ENCODE measurements at regions not wholly inside any gene's neighbourhood (a gene's known extent, or its start where the extent isn't known, plus 50 kb on each side); places are given as distances from the start of the nearest gene placed in this dataset.
"Not testable (repeated sequence)": the region's sequence is repeated elsewhere in the genome, so short reads cannot be mapped to it uniquely, and the experiment has no call there.

DNA sequence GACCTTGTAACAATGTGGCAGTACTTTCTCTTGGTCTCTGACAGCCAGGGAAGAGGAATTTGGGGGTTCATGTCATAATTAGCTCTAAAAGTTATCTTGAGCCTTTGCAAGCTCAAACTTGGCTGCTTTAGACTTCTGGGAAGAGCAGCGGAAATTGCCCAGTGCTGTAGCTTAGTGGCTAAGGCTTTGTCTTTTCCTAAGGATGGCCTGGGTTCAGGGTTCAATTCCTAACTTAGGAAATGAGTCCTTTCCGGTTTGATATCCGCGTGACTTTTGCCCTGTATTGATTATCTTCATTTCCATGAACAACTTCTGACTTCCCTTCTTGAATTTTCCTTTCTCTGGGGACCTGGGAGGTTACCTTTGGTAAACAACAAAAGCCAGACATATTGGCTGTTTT, 961.0 kb downstream of the CNTNAP5 start:
- Histone ChIP-seq H3K4me2 (ENCODE audit: low read length, poor library complexity, severe bottlenecking) (no peak overlapping the region), H3K4me3 (ENCODE audit: insufficient read depth in 1 of 2, low read depth in 1 of 2, low read length in 2 of 2) (no peak overlapping the region), H3K23ac (ENCODE audit: low read length in 2 of 2) (no peak overlapping the region), H2BK15ac (ENCODE audit: low read depth, poor library complexity, severe bottlenecking) (no peak overlapping the region), H3K9me3 (ENCODE audit: control insufficient read depth, low read length) (no peaks in the 10 kb centered on the region), H3K14ac (ENCODE audit: low read length in 2 of 2) (no peak overlapping the region), H2AFZ (ENCODE audit: low read depth, low read length) (no peak overlapping the region), H3K18ac (ENCODE audit: low read depth in 1 of 2, low read length in 2 of 2) (no peak overlapping the region), H4K91ac (ENCODE audit: low read length) (no peak overlapping the region), H3K27ac (ENCODE audit: low read length, poor library complexity, severe bottlenecking) (no peak overlapping the region), H3K4ac (ENCODE audit: low read depth in 1 of 2, low read length in 2 of 2) (no peak overlapping the region), H3K27me3 (ENCODE audit: control insufficient read depth in 1 of 2, insufficient read depth in 1 of 2, low read length in 2 of 2) (no peaks in the 10 kb centered on the region), H2AK5ac (ENCODE audit: low read length, severe bottlenecking) (no peak overlapping the region), H2BK12ac (ENCODE audit: low read length in 2 of 2) (no peak overlapping the region), H4K8ac (ENCODE audit: low read length) (no peak overlapping the region), H3K36me3 (ENCODE audit: control insufficient read depth in 1 of 2, insufficient read depth in 2 of 2, low read depth in 1 of 2, low read length in 2 of 2) (no peaks in the 10 kb centered on the region), H3K9ac (ENCODE audit: low read length) (peak overlapping the region; percentile 20), H2BK120ac (ENCODE audit: low read depth, low read length) (no peak overlapping the region), H3K4me1 (ENCODE audit: control insufficient read depth, insufficient read depth, low read depth, low read length) (peaks cover 4% of the 10 kb centered on the region), H2BK5ac (ENCODE audit: low read depth, low read length, poor library complexity, severe bottlenecking) (no peak overlapping the region), H3K79me1 (replicated peaks; ENCODE audit: low read length, poor library complexity, severe bottlenecking) (no peaks in the 10 kb centered on the region)
- WGBS = 69% methylated on average over 4 of the region's 4 CpGs
- DNase-seq = no peak

DNA sequence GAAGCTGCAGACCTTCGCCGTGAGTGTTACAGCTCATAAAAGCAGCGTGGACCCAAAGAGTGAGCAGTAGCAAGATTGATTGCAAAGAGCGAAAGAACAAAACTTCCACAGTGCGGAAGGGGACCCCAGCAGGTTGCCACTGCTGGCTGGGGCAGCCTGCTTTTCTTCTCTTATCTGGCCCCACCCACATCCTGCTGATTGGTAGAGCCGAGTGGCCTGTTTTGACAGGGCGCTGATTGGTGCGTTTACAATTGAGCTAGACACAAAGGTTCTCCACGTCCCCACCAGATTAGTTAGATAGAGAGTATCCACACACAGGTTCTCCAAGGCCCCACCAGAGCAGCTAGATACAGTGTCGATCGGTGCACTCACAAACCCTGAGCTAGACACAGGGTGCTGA, 961.8 kb downstream of the CNTNAP5 start:
- H3K9ac ChIP-seq (ENCODE audit: low read length); H2BK15ac ChIP-seq (ENCODE audit: low read depth, poor library complexity, severe bottlenecking); H2AFZ ChIP-seq (ENCODE audit: low read depth, low read length); H3K4me2 ChIP-seq (ENCODE audit: low read length, poor library complexity, severe bottlenecking); DNase-seq; H4K8ac ChIP-seq (ENCODE audit: low read length); H3K27ac ChIP-seq (ENCODE audit: low read length, poor library complexity, severe bottlenecking); H2BK12ac ChIP-seq (ENCODE audit: low read length in 2 of 2); H3K27me3 ChIP-seq (ENCODE audit: control insufficient read depth in 1 of 2, insufficient read depth in 1 of 2, low read length in 2 of 2); H3K23ac ChIP-seq (ENCODE audit: low read length in 2 of 2); H2BK120ac ChIP-seq (ENCODE audit: low read depth, low read length); H3K4ac ChIP-seq (ENCODE audit: low read depth in 1 of 2, low read length in 2 of 2); H3K79me1 ChIP-seq (replicated peaks; ENCODE audit: low read length, poor library complexity, severe bottlenecking); H3K4me3 ChIP-seq (ENCODE audit: insufficient read depth in 1 of 2, low read depth in 1 of 2, low read length in 2 of 2); H3K36me3 ChIP-seq (ENCODE audit: control insufficient read depth in 1 of 2, insufficient read depth in 2 of 2, low read depth in 1 of 2, low read length in 2 of 2); H2BK5ac ChIP-seq (ENCODE audit: low read depth, low read length, poor library complexity, severe bottlenecking); H4K91ac ChIP-seq (ENCODE audit: low read length); H3K9me3 ChIP-seq (ENCODE audit: control insufficient read depth, low read length); H3K14ac ChIP-seq (ENCODE audit: low read length in 2 of 2); H2AK5ac ChIP-seq (ENCODE audit: low read length, severe bottlenecking); H3K4me1 ChIP-seq (ENCODE audit: control insufficient read depth, insufficient read depth, low read depth, low read length); H3K18ac ChIP-seq (ENCODE audit: low read depth in 1 of 2, low read length in 2 of 2): not testable (repeated sequence)
- 98% methylated on average over 11 of the region's 11 CpGs for WGBS

DNA sequence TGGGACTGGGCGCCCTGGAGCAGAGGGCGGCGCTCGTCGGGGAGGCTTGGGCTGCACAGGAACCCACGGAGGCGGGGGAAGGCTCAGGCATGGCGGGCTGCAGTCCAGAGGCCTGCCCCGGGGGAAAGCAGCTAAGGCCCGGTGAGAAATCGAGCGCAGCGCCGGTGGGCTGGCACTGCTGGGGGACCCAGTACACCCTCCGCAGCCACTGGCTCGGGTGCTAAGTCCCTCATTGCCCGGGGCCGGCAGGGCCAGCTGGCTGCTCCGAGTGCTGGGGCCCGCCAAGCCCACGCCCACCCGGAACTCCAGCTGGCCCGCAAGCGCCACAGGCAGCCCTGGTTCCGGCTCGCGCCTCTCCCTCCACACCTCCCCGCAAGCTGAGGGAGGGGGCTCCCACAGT, 962.3 kb downstream of the CNTNAP5 start:
- not testable (repeated sequence) for H2AK5ac ChIP-seq (ENCODE audit: low read length, severe bottlenecking); H3K4me2 ChIP-seq (ENCODE audit: low read length, poor library complexity, severe bottlenecking); H3K18ac ChIP-seq (ENCODE audit: low read depth in 1 of 2, low read length in 2 of 2); H2BK120ac ChIP-seq (ENCODE audit: low read depth, low read length); H3K79me1 ChIP-seq (replicated peaks; ENCODE audit: low read length, poor library complexity, severe bottlenecking); H3K9me3 ChIP-seq (ENCODE audit: control insufficient read depth, low read length); H3K4ac ChIP-seq (ENCODE audit: low read depth in 1 of 2, low read length in 2 of 2); H4K91ac ChIP-seq (ENCODE audit: low read length); H3K23ac ChIP-seq (ENCODE audit: low read length in 2 of 2); H3K27me3 ChIP-seq (ENCODE audit: control insufficient read depth in 1 of 2, insufficient read depth in 1 of 2, low read length in 2 of 2); DNase-seq; H4K8ac ChIP-seq (ENCODE audit: low read length); H2BK12ac ChIP-seq (ENCODE audit: low read length in 2 of 2); H3K27ac ChIP-seq (ENCODE audit: low read length, poor library complexity, severe bottlenecking); H3K4me3 ChIP-seq (ENCODE audit: insufficient read depth in 1 of 2, low read depth in 1 of 2, low read length in 2 of 2); H3K9ac ChIP-seq (ENCODE audit: low read length); H2BK15ac ChIP-seq (ENCODE audit: low read depth, poor library complexity, severe bottlenecking); H3K4me1 ChIP-seq (ENCODE audit: control insufficient read depth, insufficient read depth, low read depth, low read length); H2AFZ ChIP-seq (ENCODE audit: low read depth, low read length); H3K36me3 ChIP-seq (ENCODE audit: control insufficient read depth in 1 of 2, insufficient read depth in 2 of 2, low read depth in 1 of 2, low read length in 2 of 2); H2BK5ac ChIP-seq (ENCODE audit: low read depth, low read length, poor library complexity, severe bottlenecking); H3K14ac ChIP-seq (ENCODE audit: low read length in 2 of 2)
- 92% methylated on average over 22 of the region's 28 CpGs for WGBS

- H3K18ac ChIP-seq (ENCODE audit: low read depth in 1 of 2, low read length in 2 of 2) = no peak overlapping the region
- H3K36me3 ChIP-seq (ENCODE audit: control insufficient read depth in 1 of 2, insufficient read depth in 2 of 2, low read depth in 1 of 2, low read length in 2 of 2) = no peaks in the 10 kb centered on the region
- 98% methylated on average over 2 of the region's 2 CpGs for WGBS
- no peak overlapping the region for H3K27ac ChIP-seq (ENCODE audit: low read length, poor library complexity, severe bottlenecking)
- no peak overlapping the region for H3K23ac ChIP-seq (ENCODE audit: low read length in 2 of 2)
- H2BK15ac ChIP-seq (ENCODE audit: low read depth, poor library complexity, severe bottlenecking) = no peak overlapping the region
- H3K79me1 ChIP-seq (replicated peaks; ENCODE audit: low read length, poor library complexity, severe bottlenecking) = no peaks in the 10 kb centered on the region
- no peak overlapping the region for H3K4me2 ChIP-seq (ENCODE audit: low read length, poor library complexity, severe bottlenecking)
- no peak overlapping the region for H4K8ac ChIP-seq (ENCODE audit: low read length)
- no peak overlapping the region for H3K9ac ChIP-seq (ENCODE audit: low read length)
- no peak overlapping the region for H2AK5ac ChIP-seq (ENCODE audit: low read length, severe bottlenecking)
- H2BK120ac ChIP-seq (ENCODE audit: low read depth, low read length) = no peak overlapping the region
- no peaks in the 10 kb centered on the region for H3K27me3 ChIP-seq (ENCODE audit: control insufficient read depth in 1 of 2, insufficient read depth in 1 of 2, low read length in 2 of 2)
- no peak overlapping the region for H2BK12ac ChIP-seq (ENCODE audit: low read length in 2 of 2)
- no peak overlapping the region for H3K4me3 ChIP-seq (ENCODE audit: insufficient read depth in 1 of 2, low read depth in 1 of 2, low read length in 2 of 2)
- H4K91ac ChIP-seq (ENCODE audit: low read length) = no peak overlapping the region
- H2BK5ac ChIP-seq (ENCODE audit: low read depth, low read length, poor library complexity, severe bottlenecking) = no peak overlapping the region
- H3K9me3 ChIP-seq (ENCODE audit: control insufficient read depth, low read length) = no peaks in the 10 kb centered on the region
- no peak for DNase-seq
- H3K14ac ChIP-seq (ENCODE audit: low read length in 2 of 2) = no peak overlapping the region
- H3K4ac ChIP-seq (ENCODE audit: low read depth in 1 of 2, low read length in 2 of 2) = no peak overlapping the region
- H3K4me1 ChIP-seq (ENCODE audit: control insufficient read depth, insufficient read depth, low read depth, low read length) = peaks cover 4% of the 10 kb centered on the region
- no peak overlapping the region for H2AFZ ChIP-seq (ENCODE audit: low read depth, low read length)
Observed at GRCh38 chr2:124988111-124988510, 963.0 kb downstream of the CNTNAP5 start.
